ENCODE measurements at regions not wholly inside any gene's neighbourhood (a gene's known extent, or its start where the extent isn't known, plus 50 kb on each side); places are given as distances from the start of the nearest gene placed in this dataset.

- H3K79me2 ChIP-seq (ENCODE audit: insufficient read depth, low read length), result no peaks in the 10 kb centered on the region
- Mint-ChIP-seq H3K4me3 (no peak overlapping the region), H3K4me1 (no peaks in the 10 kb centered on the region), H3K9me3 (no peaks in the 10 kb centered on the region), H3K27me3 (ENCODE audit: low read depth in 3 of 3) (peaks cover 2 to 9% (median 7%) of the 10 kb centered on the region in 3 donors), H3K27ac (peak overlapping the region in 1 of 7 donors; percentile 47), H3K36me3 (no peaks in the 10 kb centered on the region)
- no peaks in the 10 kb centered on the region for H4K20me1 ChIP-seq (ENCODE audit: insufficient read depth, low read length)
- H3K36me3 ChIP-seq (replicated peaks in 1 of 2; ENCODE audit: control insufficient read depth in 1 of 2, insufficient read depth in 2 of 2, low read length in 2 of 2), result no peaks in the 10 kb centered on the region
- intact Hi-C loops (cut with micrococcal nuclease), result no loop called here
- H3K27ac ChIP-seq (ENCODE audit: low read depth in 1 of 2, low read length in 2 of 2), result no peak overlapping the region
- H2AFZ ChIP-seq (ENCODE audit: insufficient read depth, low read depth, low read length, poor library complexity, severe bottlenecking), result no peak overlapping the region
- H3K4me1 ChIP-seq (ENCODE audit: control insufficient read depth in 1 of 2, insufficient read depth in 2 of 2, low read length in 2 of 2), result no peaks in the 10 kb centered on the region
- H3K4me2 ChIP-seq (replicated peaks; ENCODE audit: extremely low read depth, low read length, poor library complexity, severe bottlenecking), result no peak overlapping the region
- 100% methylated on average over 2 of the region's 3 CpGs for WGBS (ENCODE audit: insufficient coverage)
- H3K9me3 ChIP-seq (replicated peaks in 1 of 2; ENCODE audit: control insufficient read depth in 1 of 2, insufficient read depth in 1 of 2, low read length in 2 of 2), result no peaks in the 10 kb centered on the region
- TF ChIP-seq, protein P1, sequence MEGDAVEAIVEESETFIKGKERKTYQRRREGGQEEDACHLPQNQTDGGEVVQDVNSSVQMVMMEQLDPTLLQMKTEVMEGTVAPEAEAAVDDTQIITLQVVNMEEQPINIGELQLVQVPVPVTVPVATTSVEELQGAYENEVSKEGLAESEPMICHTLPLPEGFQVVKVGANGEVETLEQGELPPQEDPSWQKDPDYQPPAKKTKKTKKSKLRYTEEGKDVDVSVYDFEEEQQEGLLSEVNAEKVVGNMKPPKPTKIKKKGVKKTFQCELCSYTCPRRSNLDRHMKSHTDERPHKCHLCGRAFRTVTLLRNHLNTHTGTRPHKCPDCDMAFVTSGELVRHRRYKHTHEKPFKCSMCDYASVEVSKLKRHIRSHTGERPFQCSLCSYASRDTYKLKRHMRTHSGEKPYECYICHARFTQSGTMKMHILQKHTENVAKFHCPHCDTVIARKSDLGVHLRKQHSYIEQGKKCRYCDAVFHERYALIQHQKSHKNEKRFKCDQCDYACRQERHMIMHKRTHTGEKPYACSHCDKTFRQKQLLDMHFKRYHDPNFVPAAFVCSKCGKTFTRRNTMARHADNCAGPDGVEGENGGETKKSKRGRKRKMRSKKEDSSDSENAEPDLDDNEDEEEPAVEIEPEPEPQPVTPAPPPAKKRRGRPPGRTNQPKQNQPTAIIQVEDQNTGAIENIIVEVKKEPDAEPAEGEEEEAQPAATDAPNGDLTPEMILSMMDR (IDR thresholded peaks at IDR 0.05), result no peak
- no peak for DNase-seq
- no peak overlapping the region for H3K4me3 ChIP-seq (replicated peaks in 1 of 3; ENCODE audit: low read depth in 2 of 3, low read length in 3 of 3)
- no peak overlapping the region for H3K9ac ChIP-seq (ENCODE audit: insufficient read depth, low read length, poor library complexity, severe bottlenecking)
- H3K27me3 ChIP-seq (ENCODE audit: control insufficient read depth in 2 of 2, insufficient read depth in 2 of 2, low read length in 2 of 2), result peaks cover 0 to 6% of the 10 kb centered on the region in 2 donors
Measured at GRCh38 chr9:89866701-89867100, 261.9 kb downstream of the GADD45G start.

GRCh38 chr9:89868100-89868499 lies 263.3 kb downstream of the GADD45G start:
- H3K9ac ChIP-seq (ENCODE audit: insufficient read depth, low read length, poor library complexity, severe bottlenecking), result no peak overlapping the region

More at GRCh38 chr9:89868100-89868499, 263.3 kb downstream of the GADD45G start:
- no peaks in the 10 kb centered on the region for H3K9me3 Mint-ChIP-seq
- 100% methylated on average over 3 of the region's 4 CpGs for WGBS (ENCODE audit: insufficient coverage)
- Histone ChIP-seq H3K27ac (ENCODE audit: low read depth in 1 of 2, low read length in 2 of 2) (no peak overlapping the region), H2AFZ (ENCODE audit: insufficient read depth, low read depth, low read length, poor library complexity, severe bottlenecking) (no peak overlapping the region), H3K4me3 (replicated peaks in 1 of 3; ENCODE audit: low read depth in 2 of 3, low read length in 3 of 3) (no peak overlapping the region), H3K4me1 (ENCODE audit: control insufficient read depth in 1 of 2, insufficient read depth in 2 of 2, low read length in 2 of 2) (no peaks in the 10 kb centered on the region), H3K4me2 (replicated peaks; ENCODE audit: extremely low read depth, low read length, poor library complexity, severe bottlenecking) (no peak overlapping the region), H3K27me3 (ENCODE audit: control insufficient read depth in 2 of 2, insufficient read depth in 2 of 2, low read length in 2 of 2) (no peaks in the 10 kb centered on the region), H3K9me3 (replicated peaks in 1 of 2; ENCODE audit: control insufficient read depth in 1 of 2, insufficient read depth in 1 of 2, low read length in 2 of 2) (no peaks in the 10 kb centered on the region), H3K79me2 (ENCODE audit: insufficient read depth, low read length) (no peaks in the 10 kb centered on the region), H4K20me1 (ENCODE audit: insufficient read depth, low read length) (no peaks in the 10 kb centered on the region), H3K36me3 (replicated peaks in 1 of 2; ENCODE audit: control insufficient read depth in 1 of 2, insufficient read depth in 2 of 2, low read length in 2 of 2) (no peaks in the 10 kb centered on the region)
- intact Hi-C loops (cut with micrococcal nuclease), result no loop called here
- no peaks in the 10 kb centered on the region for H3K36me3 Mint-ChIP-seq
- no peak overlapping the region for H3K27ac Mint-ChIP-seq
- no peak for DNase-seq
- peaks cover 2 to 5% (median 2%) of the 10 kb centered on the region in 3 donors for H3K27me3 Mint-ChIP-seq (ENCODE audit: low read depth in 3 of 3)
- TF ChIP-seq, protein P1 (IDR thresholded peaks at IDR 0.05), result no peak
- no peak overlapping the region for H3K4me3 Mint-ChIP-seq
- H3K4me1 Mint-ChIP-seq, result no peaks in the 10 kb centered on the region
